MCF 10A (cell line): ENCODE measurements at regions not wholly inside any gene's neighbourhood (a gene's known extent, or its start where the extent isn't known, plus 50 kb on each side); places are given as distances from the start of the nearest gene placed in this dataset.

ENCODE experiments used
- BruUV-seq: library from RNA; stranded (reverse); fragments of 400-500 nt; replicated peaks from 2 replicates; lab custom pipeline; 2021; lab: Mats Ljungman, UMichigan
- CTCF ChIA-PET: fragments of 300-600 bp; sonication (Branson Sonifier 250); formaldehyde crosslinking; extraction: SDS; loops from one replicate; lab custom pipeline; 2021; ENCODE audit warnings: antibody characterized with exemption, inconsistent platforms; lab: Yijun Ruan, JAX
- POLR2A ChIA-PET: fragments of 300-600, 350-650 bp; sonication (Branson Sonifier 250); formaldehyde crosslinking; extraction: SDS; loops from one replicate; lab custom pipeline; 2020; ENCODE audit warnings: antibody characterized with exemption, inconsistent platforms; lab: Yijun Ruan, JAX
- DNase-seq: peaks from one replicate; pipeline ENCODE4 v3.0.0-alpha.2; 2018; ENCODE audit not compliant: unreplicated experiment
- H3K27ac Mint-ChIP-seq: one replicate; pipeline ENCODE4 v1.8.0; 2022; ENCODE audit warnings: mild to moderate bottlenecking, low read depth, mixed read lengths; ENCODE audit not compliant: unreplicated experiment
- H3K27me3 Mint-ChIP-seq: one replicate; pipeline ENCODE4 v1.8.0; 2022; ENCODE audit warnings: mixed read lengths; ENCODE audit not compliant: insufficient read depth, unreplicated experiment
- H3K36me3 Mint-ChIP-seq: one replicate; pipeline ENCODE4 v1.8.0; 2022; ENCODE audit warnings: mild to moderate bottlenecking, moderate library complexity, mixed read lengths; ENCODE audit not compliant: insufficient read depth, unreplicated experiment
- H3K4me1 Mint-ChIP-seq: one replicate; pipeline ENCODE4 v1.8.0; 2022; ENCODE audit warnings: mixed read lengths; ENCODE audit not compliant: insufficient read depth, unreplicated experiment
- H3K4me3 Mint-ChIP-seq: one replicate; pipeline ENCODE4 v1.8.0; 2022; ENCODE audit warnings: mild to moderate bottlenecking, moderate library complexity, mixed read lengths; ENCODE audit not compliant: unreplicated experiment
- H3K9me3 Mint-ChIP-seq: one replicate; pipeline ENCODE4 v1.8.0; 2022; ENCODE audit warnings: mixed read lengths; ENCODE audit not compliant: unreplicated experiment
- CTCF ChIP-seq: fragments of 200-600 bp; IDR thresholded peaks from one replicate; pipeline ENCODE4 v1.8.0; 2022; ENCODE audit warnings: antibody characterized with exemption, mild to moderate bottlenecking; ENCODE audit not compliant: unreplicated experiment
- intact Hi-C: fragments of 100-400 bp; cut with micrococcal nuclease; formaldehyde crosslinking; loops from 2 replicates; pipeline ENCODE4 v1.14.1; 2022

GRCh38 chr9:121582641-121583040 lies 68.8 kb upstream of the DAB2IP start:
- Mint-ChIP-seq H3K4me1 (no peaks in the 10 kb centered on the region), H3K9me3 (no peaks in the 10 kb centered on the region), H3K36me3 (no peaks in the 10 kb centered on the region), H3K27me3 (peaks cover 76% of the 10 kb centered on the region), H3K4me3 (no peak overlapping the region), H3K27ac (no peak overlapping the region)
- no TSS peak for BruUV-seq
- POLR2A ChIA-PET: no interaction called here
- TF ChIP-seq CTCF: no peak
- intact Hi-C loops: no loop called here
- no peak for DNase-seq
- CTCF ChIA-PET: interaction anchor here (0.6 to 2.3 kb wide), 5 partner anchors 28 to 112 kb away, joined by 3 to 8 read pairs (median 3); no protein-coding TSS in a partner anchor

GRCh38 chr9:121584421-121584820 lies 67.0 kb upstream of the DAB2IP start:
- Mint-ChIP-seq H3K36me3 (no peaks in the 10 kb centered on the region), H3K27ac (no peak overlapping the region)
- POLR2A ChIA-PET: no interaction called here

GRCh38 chr9:121587863-121588262 lies 63.6 kb upstream of the DAB2IP start:
- POLR2A ChIA-PET: no interaction called here
- TF ChIP-seq CTCF: no peak
- CTCF ChIA-PET: no interaction called here
- no peaks in the 10 kb centered on the region for H3K36me3 Mint-ChIP-seq
- intact Hi-C loops: no loop called here
- no peaks in the 10 kb centered on the region for H3K4me1 Mint-ChIP-seq
- no peak overlapping the region for H3K4me3 Mint-ChIP-seq
- no peaks in the 10 kb centered on the region for H3K9me3 Mint-ChIP-seq
- BruUV-seq: no TSS peak
- no peak overlapping the region for H3K27ac Mint-ChIP-seq
- no peak for DNase-seq
- peaks cover 75% of the 10 kb centered on the region for H3K27me3 Mint-ChIP-seq

More at GRCh38 chr9:121584421-121584820, 67.0 kb upstream of the DAB2IP start:
- Mint-ChIP-seq H3K27me3 (peaks cover 76% of the 10 kb centered on the region), H3K9me3 (no peaks in the 10 kb centered on the region), H3K4me1 (no peaks in the 10 kb centered on the region), H3K4me3 (no peak overlapping the region)
- CTCF ChIA-PET: interaction anchor here (1.5 kb wide), 1 partner anchor 25 kb away, joined by 5 read pairs; no protein-coding TSS in a partner anchor
- TF ChIP-seq CTCF: no peak
- no TSS peak for BruUV-seq
- no peak for DNase-seq
- intact Hi-C loops: no loop called here

GRCh38 chr9:121589986-121590385 lies 61.4 kb upstream of the DAB2IP start:
- H3K27ac Mint-ChIP-seq: no peak overlapping the region
- no peaks in the 10 kb centered on the region for H3K4me1 Mint-ChIP-seq
- DNase-seq: no peak
- peaks cover 68% of the 10 kb centered on the region for H3K27me3 Mint-ChIP-seq
- H3K4me3 Mint-ChIP-seq: no peak overlapping the region
- ChIA-PET CTCF (interaction anchor here (1.2 kb wide), 1 partner anchor 44 kb away, joined by 3 read pairs; no protein-coding TSS in a partner anchor), POLR2A (interaction anchor here (0.6 kb wide), 1 partner anchor 326 kb away, joined by 3 read pairs; no protein-coding TSS in a partner anchor)
- no TSS peak for BruUV-seq
- H3K36me3 Mint-ChIP-seq: no peaks in the 10 kb centered on the region
- H3K9me3 Mint-ChIP-seq: no peaks in the 10 kb centered on the region
- TF ChIP-seq CTCF: no peak
- intact Hi-C loops: no loop called here
